GM18873 (cell line): ENCODE measurements at regions not wholly inside any gene's neighbourhood (a gene's known extent, or its start where the extent isn't known, plus 50 kb on each side); places are given as distances from the start of the nearest gene placed in this dataset.
"Not testable (repeated sequence)": the region's sequence is repeated elsewhere in the genome, so short reads cannot be mapped to it uniquely, and the experiment has no call there.

Source experiments
- ATAC-seq: cut with Tn5 transposase; IDR thresholded peaks from one replicate; pipeline ENCODE4 v1.9.1; 2021; ENCODE audit warnings: mild to moderate bottlenecking, moderate library complexity, moderate number of reproducible peaks; ENCODE audit not compliant: unreplicated experiment, low FRiP score

DNA sequence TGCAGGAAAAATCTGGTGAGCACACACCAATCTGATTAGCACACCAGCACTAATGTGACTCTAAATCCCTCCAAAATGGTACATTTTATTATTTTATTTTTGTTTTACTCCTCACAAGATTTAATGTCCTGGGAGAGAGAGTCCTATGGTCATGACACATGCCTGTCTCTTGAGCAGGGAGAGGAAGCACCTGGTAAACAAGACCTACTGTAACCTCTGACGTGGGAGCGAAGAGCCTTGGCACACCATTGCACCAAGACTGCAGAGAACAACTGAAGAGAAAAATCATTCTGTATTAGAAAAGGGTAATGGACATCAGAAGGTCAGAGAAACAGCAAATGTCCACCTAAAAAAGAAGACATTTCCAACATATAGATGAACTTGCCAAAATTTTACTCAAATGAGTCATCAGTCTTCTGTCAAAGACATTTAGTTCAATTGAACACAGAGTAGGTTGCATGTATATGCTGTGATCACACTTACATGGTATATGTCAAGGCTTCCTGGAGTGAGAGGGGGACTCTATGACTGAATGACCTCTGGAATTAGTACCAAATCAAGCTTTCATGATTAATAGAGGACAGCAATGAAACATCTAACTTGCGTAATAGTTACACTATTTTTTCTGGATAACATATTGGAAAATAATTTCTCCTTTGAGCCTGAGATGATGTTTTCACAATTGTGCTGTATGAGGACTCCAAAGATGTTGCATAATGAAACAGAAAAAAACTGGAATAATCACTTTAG is 186.9 kb upstream of the FLRT2 start:
- no peak for ATAC-seq

DNA sequence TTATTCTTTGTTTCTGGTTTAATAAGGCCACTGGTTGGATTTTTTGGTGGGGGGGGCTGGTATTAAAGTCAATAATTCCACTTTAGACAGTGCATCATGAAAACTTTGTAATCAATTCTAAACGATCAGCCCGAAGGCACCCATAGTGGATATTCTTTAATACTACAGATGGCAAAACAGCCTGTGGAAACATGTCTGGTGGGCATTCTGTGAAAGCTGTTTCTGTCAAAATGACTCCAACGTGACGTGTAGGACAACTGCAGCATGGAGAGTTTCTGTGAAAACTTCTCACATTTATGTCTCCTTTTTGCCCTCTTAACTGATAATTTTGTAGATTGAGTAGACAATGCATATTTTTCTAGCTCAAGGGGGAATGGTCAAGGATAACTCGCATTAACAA is 185.8 kb upstream of the FLRT2 start:
- no peak for ATAC-seq

DNA sequence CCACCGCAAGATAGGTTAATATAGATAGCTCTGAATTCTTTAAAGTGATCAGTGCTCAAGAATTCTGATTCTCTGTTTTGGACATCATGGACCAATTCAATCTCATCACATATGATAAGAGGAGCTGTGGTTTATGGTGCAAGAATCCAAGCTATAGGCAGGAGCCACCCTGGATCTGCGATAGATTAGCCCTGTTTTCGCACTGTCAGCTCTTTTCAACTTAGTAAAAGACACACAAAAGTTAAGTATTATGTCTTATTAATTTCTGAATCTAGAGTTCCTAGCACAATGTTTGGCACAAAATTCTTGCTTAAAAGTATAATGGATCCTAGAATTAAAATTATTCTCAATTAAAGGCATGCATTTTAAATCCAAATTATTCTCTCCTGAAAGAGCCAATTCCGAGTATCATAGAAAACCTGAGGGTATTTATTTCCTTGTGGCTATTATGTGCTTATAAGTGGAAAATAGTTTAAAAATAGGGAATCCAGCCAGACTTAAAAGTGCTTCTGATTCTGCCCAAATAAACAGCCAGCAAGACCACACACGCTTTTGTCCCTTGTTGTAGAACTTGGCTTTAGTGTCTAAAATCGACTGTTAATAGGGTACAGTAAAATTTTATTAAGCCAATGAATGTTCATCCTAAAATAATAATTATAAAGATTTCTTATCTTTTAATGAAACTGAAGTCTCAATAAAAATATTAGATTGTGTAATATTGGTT is 184.9 kb upstream of the FLRT2 start:
- ATAC-seq = no peak

DNA sequence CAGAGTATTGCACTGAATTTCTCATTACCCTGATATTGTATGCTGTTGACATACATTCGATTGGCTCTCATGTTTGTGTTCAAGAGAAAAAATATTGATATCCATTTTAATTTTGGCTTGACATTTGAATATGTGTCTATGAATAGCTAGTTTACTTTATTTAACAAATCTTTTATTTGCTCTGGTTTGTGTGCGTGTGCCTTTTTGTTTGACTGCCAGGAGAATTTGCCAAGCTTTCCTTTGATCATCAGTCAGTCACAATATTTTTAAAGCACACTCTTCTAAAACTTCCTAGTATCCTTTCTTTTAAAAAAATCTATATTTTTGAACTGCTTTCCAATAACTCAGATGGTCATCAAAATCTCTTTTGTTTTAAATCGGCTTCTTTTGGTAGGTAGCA is 179.3 kb upstream of the FLRT2 start:
- ATAC-seq = no peak

DNA sequence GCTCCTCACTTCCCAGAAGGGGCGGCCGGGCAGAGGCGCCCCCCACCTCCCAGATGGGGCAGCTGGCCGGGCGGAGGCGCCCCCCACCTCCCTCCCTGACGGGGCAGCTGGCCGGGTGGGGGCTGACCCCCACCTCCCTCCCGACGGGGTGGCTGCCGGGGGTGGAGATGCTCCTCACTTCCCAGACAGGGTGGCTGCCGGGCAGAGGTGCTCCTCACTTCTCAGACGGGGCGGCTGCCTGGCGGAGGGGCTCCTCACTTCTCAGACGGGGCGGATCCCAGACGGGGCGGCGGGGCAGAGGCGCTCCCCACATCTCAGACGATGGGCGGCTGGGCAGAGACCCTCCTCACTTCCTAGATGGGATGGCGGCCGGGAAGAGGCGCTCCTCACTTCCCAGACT is 177.4 kb upstream of the FLRT2 start:
- ATAC-seq = not testable (repeated sequence)

DNA sequence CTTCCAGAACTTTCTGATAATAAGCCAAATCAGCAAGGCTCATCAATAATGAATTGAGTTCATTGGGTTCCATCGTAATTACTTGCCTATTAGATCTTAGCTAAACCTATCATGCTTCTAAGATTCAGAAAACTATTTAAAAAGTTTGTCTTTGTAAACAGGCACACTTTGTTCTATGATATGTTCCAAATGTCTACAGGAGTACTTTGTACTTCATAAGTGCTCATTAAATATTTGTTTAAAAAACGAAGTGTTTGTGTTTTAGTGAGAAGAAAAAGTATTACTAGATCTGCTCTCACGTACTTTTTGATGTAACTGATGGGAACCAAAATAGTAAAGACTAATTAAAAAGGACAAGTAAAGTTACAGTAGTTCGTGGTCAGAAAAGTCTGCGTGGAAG is 172.8 kb upstream of the FLRT2 start:
- ATAC-seq = no peak

DNA sequence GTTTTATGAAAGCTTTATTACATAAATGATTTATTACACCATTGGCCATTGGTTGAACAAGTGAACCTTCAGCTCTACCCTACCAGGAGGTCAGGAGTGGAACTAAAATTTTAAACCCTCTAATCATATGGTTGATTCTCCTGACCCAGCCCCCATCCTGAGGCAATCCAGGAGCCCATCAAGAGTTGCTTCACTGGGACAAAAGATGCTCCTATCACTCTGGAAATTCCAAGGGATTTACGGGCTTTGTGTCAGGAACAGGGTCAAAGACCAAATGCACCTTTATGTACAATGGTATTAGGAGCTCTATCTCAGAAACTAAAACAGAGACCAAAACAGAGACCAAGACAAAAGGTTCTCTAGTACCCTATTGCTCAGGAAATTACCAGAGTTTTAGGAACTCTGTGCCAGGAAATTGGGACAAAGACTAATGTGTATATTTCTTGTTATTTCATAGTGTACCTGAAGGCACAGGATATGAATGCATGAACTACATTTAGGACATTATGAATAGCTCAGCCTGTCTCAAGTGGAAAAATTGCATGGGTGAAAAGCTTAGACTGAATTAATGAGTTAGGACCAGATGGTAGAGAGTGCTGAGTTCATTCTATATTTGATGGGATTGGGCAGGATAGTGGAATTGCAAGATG is 171.7 kb upstream of the FLRT2 start:
- no peak for ATAC-seq

DNA sequence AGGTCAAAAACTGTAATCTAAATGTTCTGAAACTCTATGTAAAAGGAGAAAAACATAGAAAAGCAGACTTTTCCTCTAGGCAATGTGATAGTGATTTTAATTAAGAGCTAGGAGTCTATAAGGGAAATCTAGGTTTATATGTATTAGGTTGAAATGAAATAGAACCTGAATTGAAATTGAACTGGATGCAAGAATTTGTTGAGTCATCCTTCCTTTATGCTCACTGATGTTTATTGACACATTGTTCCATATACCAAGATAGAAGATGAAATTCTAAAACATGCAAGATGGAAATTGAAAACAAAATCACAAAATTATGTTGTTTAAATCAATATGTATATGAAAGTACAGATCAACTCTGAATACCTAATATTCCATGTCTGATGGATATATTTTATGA is 170.4 kb upstream of the FLRT2 start:
- no peak for ATAC-seq

DNA sequence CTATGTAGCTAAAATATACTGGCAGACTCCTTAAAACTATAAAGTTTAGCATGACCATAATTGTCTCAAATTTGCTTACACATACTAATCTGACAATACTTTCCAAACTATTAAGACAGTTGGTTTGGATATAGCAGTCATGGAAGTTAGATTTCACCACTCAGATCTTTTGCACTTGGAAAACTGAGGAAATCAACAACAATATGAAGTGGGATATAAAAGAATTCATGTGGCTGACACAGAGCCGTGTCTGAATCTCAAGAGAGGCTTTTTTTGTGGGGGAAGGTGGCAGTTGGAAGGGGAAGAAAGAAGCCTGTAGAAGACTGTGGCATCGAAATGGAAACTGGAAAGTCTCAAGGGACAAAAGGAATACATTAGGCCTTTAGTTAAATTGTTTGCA is 166.6 kb upstream of the FLRT2 start:
- no peak for ATAC-seq

DNA sequence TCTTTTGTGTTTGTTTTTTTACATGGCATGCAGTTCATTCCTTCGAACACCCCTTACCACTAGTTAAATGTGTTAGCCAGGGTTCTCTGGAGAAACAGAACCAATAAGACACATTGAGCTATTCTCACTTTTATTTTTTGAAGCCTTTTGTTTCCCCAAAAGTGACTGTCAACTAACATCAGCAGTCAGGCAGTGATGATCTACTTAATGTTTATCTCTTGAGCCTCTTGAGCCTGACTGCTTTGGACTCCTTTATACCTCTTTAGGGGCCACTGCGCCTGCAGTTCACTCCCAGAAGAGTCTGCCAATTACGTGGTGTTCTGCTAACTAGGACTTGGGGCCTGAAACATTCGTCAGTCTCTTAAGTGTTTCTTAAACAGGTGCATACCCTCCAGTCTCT is 163.7 kb upstream of the FLRT2 start:
- ATAC-seq = no peak

DNA sequence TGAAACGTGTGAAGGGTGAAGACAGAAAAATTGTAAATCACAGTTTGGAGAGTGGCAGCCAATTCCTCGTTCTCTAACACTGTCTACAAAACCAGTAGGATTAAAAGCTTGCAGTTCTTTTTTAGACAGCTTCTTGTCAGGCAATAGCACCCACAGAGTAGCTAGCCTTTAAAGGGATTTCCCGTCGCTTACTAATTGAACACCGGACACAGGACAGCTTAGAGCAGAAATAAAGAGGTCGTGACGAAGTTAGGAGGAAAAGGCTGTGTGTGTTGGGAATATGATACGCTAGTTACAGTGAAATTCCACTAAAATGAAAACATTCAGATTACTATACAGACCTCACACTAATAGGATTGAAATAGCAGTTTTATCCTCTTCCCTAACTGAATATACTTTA is 149.1 kb upstream of the FLRT2 start:
- no peak for ATAC-seq

DNA sequence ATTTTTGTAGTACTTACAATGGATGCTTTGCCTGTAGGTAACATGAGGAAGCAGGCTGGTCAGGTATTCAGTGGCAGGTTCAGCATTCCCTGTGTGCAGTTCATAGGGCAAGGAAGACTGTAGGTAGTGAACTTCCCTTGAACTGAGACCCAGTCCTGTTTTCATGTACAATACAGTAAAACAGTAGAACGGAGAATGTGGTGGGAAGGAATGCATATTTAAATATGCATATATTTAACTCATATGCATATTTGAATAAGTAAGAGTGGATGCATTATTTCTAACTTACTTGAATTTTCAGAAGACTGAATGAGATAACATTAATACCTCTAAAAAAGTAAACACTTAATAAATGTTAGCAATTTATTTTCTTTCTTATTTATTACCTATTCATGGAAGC is 147.6 kb upstream of the FLRT2 start:
- no peak for ATAC-seq

DNA sequence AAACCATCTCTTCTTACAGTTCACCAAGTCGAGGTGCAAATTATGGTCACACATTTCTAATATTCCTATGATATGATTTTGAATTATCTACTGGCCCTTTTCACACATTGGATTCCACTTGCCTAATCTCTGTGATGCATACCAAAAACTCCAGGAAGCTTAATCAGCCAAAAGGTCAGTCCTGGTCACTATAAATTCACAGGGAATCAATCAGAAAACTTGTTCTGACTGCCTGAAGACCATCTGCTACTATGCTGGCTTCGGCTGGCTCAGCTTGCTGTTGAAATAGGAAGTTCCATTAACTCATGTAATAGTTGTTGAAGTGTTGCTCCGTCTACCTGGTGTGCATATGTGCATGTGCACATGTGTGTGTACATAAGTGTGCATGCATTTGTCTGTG is 142.8 kb upstream of the FLRT2 start:
- ATAC-seq = no peak

DNA sequence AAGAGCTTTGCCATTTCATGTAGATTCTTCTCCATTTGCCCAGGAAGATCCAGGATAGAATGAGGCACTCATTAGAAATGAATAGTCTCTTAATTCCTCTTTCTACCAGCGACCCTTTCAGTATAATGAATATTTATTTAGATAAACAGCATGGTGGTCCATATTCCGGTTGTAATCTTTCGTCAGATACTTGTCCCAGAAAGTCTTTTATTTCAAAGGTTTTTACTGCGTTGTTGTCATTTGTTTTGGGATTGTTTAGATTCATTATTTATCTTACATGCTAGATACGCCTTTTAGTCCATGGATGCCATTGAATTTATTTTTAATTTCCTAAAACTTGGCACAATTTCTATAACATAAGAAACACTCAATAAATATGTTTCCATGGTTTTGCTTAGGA is 139.7 kb upstream of the FLRT2 start:
- no peak for ATAC-seq

DNA sequence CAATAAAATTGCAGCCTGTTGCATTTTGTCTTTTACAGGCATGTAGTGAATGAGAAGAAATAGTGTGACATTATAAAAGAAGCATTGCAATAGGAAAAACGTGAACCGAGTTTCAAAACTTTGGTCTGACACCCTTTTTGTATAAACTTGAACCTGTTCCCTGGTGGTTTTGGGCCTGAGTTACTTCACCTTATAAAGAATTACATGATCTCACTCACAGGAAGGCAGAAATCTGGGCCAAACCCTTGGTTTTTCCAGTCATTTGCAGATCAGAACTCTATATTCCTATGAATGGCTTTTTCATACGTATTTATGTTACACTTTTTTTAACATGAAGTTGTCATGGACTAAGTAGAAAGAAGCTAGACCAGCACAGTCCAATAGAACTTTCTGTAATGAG is 138.5 kb upstream of the FLRT2 start:
- no peak for ATAC-seq

DNA sequence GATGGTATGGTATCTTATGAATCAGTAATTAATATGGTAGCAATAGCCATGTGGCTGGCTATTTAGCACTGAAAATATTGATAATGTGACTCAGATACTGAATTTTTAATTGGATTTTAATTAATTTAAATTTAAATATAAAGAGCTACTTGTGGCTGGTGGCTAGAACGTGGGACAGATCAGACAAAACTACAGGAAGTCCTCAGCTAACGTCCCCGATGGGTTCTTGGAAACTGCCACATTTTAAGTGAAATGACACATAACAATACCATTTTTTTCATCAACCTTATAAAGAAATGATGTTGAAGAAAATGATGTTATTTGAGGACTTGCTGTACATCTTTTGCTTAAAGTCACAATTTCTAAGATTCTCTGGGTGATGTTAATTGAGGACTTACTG is 138.1 kb upstream of the FLRT2 start:
- no peak for ATAC-seq

DNA sequence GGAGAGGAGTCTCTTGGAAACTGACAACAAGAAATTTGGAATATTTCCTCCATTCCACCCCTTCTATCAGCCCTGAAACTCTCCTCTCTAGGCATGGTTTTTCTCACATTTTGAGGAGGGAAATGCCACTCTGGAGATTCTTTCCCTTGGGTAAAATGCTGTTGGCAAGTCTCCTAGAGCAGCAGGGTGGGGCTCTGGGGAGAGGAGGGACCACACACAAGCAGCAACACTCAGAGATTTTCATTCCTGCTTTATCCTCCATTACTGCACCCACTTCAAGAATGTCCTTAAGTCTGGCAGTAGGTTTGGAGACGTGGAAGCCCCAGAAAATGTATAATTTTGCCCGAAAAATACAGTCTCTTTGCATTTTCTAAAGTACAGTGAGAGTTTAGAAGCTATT is 130.8 kb upstream of the FLRT2 start:
- ATAC-seq = no peak

DNA sequence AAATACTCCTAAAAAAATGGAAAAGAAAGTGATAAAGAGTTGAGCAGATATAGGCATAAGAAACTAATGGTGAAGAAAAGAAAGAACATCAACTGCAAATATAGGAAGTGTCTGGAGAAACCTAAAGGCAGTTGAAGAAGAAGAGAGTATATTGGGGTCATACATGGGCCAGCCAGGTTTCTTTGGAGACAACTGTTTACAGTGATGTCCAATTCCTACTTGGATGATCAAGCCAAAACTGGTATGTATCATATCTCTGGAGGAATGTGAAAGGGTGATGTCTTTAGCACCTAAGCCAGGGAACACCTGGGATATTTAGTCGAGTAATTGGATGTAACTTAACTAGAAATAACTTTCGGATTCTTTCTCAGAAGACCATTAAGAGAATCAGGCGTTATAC is 129.3 kb upstream of the FLRT2 start:
- ATAC-seq = no peak

DNA sequence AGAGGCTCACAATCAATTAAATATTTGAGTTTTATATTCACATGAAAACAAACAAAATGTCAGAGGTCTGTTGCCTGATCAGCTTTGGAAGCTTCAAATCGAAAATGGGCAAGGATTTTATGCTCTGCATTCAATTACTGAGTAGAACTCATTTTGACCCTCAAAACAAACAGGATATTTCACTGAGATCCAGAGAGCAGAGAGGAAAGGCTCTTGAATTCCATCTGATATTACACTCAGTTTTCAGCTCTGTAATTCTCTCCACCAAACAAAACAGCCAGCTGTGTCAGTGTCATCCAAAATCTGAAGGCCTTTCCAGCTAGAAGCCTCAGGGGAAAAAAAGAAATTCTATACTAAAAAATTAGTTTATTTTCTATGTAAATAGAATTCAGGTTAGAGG is 128.6 kb upstream of the FLRT2 start:
- no peak for ATAC-seq

DNA sequence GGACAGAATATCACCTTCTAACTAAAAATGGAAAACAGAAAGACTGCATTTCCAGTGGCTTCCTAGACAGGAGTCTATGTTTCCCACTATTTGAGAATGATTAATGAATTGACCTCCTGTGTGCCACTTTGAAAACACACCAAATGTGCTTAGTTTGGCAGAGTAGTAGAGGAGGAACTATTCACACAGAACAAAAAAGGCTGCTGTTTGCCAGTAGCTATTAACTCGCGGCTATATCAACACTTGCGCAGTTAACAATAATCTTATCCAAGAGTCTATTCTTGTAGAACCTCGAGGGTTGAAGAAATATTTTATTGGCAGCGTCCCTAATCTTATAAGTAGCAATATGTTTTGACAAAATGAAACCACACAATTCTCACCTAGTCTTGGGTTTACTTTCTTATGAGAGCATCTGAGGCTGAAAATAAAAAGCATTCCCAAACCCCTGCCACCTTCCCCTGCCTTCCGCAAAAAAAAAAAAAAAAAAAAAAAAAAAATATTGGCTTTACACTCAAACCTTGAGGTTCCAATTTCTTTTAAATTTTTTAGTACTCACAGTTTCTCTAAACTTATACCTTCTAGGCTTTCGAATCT is 127.3 kb upstream of the FLRT2 start:
- no peak for ATAC-seq

DNA sequence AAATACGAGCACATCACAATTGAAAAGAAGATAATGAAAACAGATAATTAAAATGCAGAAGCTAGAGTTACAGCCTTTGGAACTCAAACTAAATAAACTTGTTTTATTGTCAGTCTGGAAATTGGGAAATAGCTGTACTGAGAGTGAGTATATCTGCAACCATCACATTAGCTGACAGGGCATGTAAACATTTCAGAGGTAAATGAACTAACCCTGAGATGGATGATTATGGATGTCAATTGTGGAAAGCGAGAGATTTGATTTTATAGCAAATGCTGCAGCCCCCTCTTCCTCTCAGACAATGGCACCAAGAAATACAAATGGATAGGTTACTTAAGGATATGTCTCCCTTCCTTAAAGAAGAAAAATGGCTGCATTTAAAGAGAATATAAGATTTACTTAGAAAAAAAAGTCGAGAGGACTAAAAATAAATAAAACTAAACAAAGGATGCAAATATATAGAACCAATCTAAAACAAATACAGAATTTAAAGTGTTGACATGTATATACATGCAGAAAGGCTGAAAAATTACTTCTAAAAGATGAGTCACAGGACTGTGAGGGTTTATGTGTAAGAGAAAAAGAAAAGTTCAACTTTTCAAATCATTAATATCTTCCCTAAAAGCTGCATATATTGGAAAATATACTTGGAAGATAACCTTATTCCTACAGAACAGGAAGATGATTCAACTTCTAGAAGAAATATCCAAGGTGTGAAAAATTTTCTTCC is 120.3 kb upstream of the FLRT2 start:
- ATAC-seq = no peak
